HG03066 (cell line): ENCODE measurements at regions not wholly inside any gene's neighbourhood (a gene's known extent, or its start where the extent isn't known, plus 50 kb on each side); places are given as distances from the start of the nearest gene placed in this dataset.

Source experiments
- ATAC-seq: cut with Tn5 transposase; IDR thresholded peaks from one replicate; pipeline ENCODE4 v1.9.1; 2021; ENCODE audit warnings: low read depth; ENCODE audit not compliant: unreplicated experiment

- no peak for ATAC-seq
Observed at GRCh38 chr16:17899141-17899540, 428.4 kb upstream of the XYLT1 start.

- ATAC-seq, result no peak
Observed at GRCh38 chr16:17887963-17888362, 417.2 kb upstream of the XYLT1 start.

- no peak for ATAC-seq
Observed at GRCh38 chr16:17885659-17886207, 415.0 kb upstream of the XYLT1 start.

- no peak for ATAC-seq
Observed at GRCh38 chr16:17877821-17878360, 407.1 kb upstream of the XYLT1 start.

- no peak for ATAC-seq
Observed at GRCh38 chr16:17866996-17867395, 396.2 kb upstream of the XYLT1 start.

GRCh38 chr16:17861981-17862479 lies 391.3 kb upstream of the XYLT1 start:
- no peak for ATAC-seq

- ATAC-seq, result no peak
Observed at GRCh38 chr16:17858061-17858460, 387.3 kb upstream of the XYLT1 start.

GRCh38 chr16:17853958-17854357 lies 383.2 kb upstream of the XYLT1 start:
- ATAC-seq, result no peak

GRCh38 chr16:17852977-17853702 lies 382.4 kb upstream of the XYLT1 start:
- no peak for ATAC-seq

GRCh38 chr16:17850581-17851250 lies 380.0 kb upstream of the XYLT1 start:
- ATAC-seq, result no peak

GRCh38 chr16:17847234-17847795 lies 376.6 kb upstream of the XYLT1 start:
- no peak for ATAC-seq

- no peak for ATAC-seq
Observed at GRCh38 chr16:17846030-17846429, 375.3 kb upstream of the XYLT1 start.

GRCh38 chr16:17845031-17845430 lies 374.3 kb upstream of the XYLT1 start:
- ATAC-seq, result no peak

- no peak for ATAC-seq
Observed at GRCh38 chr16:17843905-17844304, 373.1 kb upstream of the XYLT1 start.

GRCh38 chr16:17839907-17840306 lies 369.1 kb upstream of the XYLT1 start:
- ATAC-seq, result no peak

- ATAC-seq, result no peak
Observed at GRCh38 chr16:17839272-17839671, 368.5 kb upstream of the XYLT1 start.

- no peak for ATAC-seq
Observed at GRCh38 chr16:17836868-17837602, 366.3 kb upstream of the XYLT1 start.

- ATAC-seq, result no peak
Observed at GRCh38 chr16:17835118-17835876, 364.5 kb upstream of the XYLT1 start.

- no peak for ATAC-seq
Observed at GRCh38 chr16:17832738-17833137, 362.0 kb upstream of the XYLT1 start.

- no peak for ATAC-seq
Observed at GRCh38 chr16:17831330-17831729, 360.6 kb upstream of the XYLT1 start.
